GM12878 (cell line): ENCODE measurements at regions not wholly inside any gene's neighbourhood (a gene's known extent, or its start where the extent isn't known, plus 50 kb on each side); places are given as distances from the start of the nearest gene placed in this dataset.

ENCODE experiments used
- ATAC-seq: fragments of 200-7000 bp; cut with Tn5 transposase; 3 replicates; pipeline ENCODE4 v1.9.1; 2020; ENCODE audit warnings: mild to moderate bottlenecking, moderate library complexity
- BruUV-seq: library from RNA; stranded (reverse); fragments of 400-500 nt; replicated peaks from 2 replicates; lab custom pipeline; 2021; lab: Mats Ljungman, UMichigan
- CTCF ChIA-PET: fragments of 300-600 bp; sonication (Branson Sonifier 250); formaldehyde crosslinking; extraction: SDS; loops from one replicate; lab custom pipeline; 2021; ENCODE audit warnings: inconsistent platforms; lab: Yijun Ruan, JAX
- POLR2A ChIA-PET: fragments of 350-600 bp; formaldehyde crosslinking; extraction: SDS; loops from one replicate; lab custom pipeline; 2021; ENCODE audit warnings: inconsistent platforms; lab: Charles Lee
- RAD21 ChIA-PET: fragments of 300-600 bp; sonication (Branson Sonifier 250); formaldehyde crosslinking; loops from one replicate; lab custom pipeline; 2023; ENCODE audit warnings: antibody characterized with exemption; ENCODE audit not compliant: unreplicated experiment; lab: Charles Lee
- SMC1A ChIA-PET: fragments of 300-600 bp; sonication (Branson Sonifier 250); formaldehyde crosslinking; loops from one replicate; lab custom pipeline; 2023; ENCODE audit not compliant: unreplicated experiment, uncharacterized antibody; lab: Charles Lee
- DNase-seq: peaks from one replicate; pipeline ENCODE4 v3.0.0-alpha.2; 2011; ENCODE audit warnings: low read depth, low spot score
- FAIRE-seq: peaks from 3 replicates; lab custom pipeline; 2011; peaks lifted over from hg19 to GRCh38; lab: Jason Lieb, UNC
- H2AFZ ChIP-seq: 2 replicates; pipeline ENCODE4 v1.6.0; 2011; ENCODE audit warnings: low read depth, low read length, control low read depth; ENCODE audit not compliant: control insufficient read depth
- H3K27ac ChIP-seq: 2 replicates; pipeline ENCODE4 v1.5.1; 2011; ENCODE audit warnings: control low read depth; ENCODE audit not compliant: control insufficient read depth, insufficient read depth
- H3K27me3 ChIP-seq, 2 experiments: replicated peaks in 1 of 2; 2 replicates each; pipeline versions ENCODE4 v1.6.0 to v1.6.1; 2011; ENCODE audit warnings: low read length in 1 of 2; ENCODE audit not compliant: control insufficient read depth in 2 of 2, insufficient read depth in 2 of 2
- H3K36me3 ChIP-seq, 2 experiments: 2 replicates each; pipeline ENCODE4 v1.5.1; 2011; ENCODE audit warnings: low read length in 1 of 2; ENCODE audit not compliant: control insufficient read depth in 2 of 2, insufficient read depth in 2 of 2
- H3K4me1 ChIP-seq: 2 replicates; pipeline ENCODE4 v1.6.1; 2011; ENCODE audit warnings: mild to moderate bottlenecking, low read length, moderate library complexity, mixed read lengths; ENCODE audit not compliant: control insufficient read depth, insufficient read depth
- H3K4me2 ChIP-seq: 2 replicates; pipeline ENCODE4 v1.6.0; 2011; ENCODE audit warnings: control low read depth; ENCODE audit not compliant: control insufficient read depth, insufficient read depth
- H3K4me3 ChIP-seq: fragments of 200-600 bp; sonication (generic); 2 replicates; pipeline ENCODE4 v1.5.1; 2016
- H3K79me2 ChIP-seq: 2 replicates; pipeline ENCODE4 v1.6.0; 2011; ENCODE audit warnings: low read length; ENCODE audit not compliant: control insufficient read depth, insufficient read depth
- H3K9ac ChIP-seq: 2 replicates; pipeline ENCODE4 v1.8.0; 2011; ENCODE audit warnings: low read length, control low read depth, mixed read lengths; ENCODE audit not compliant: control insufficient read depth, insufficient read depth
- H3K9me3 ChIP-seq: replicated peaks from 3 replicates; pipeline ENCODE4 v1.5.1; 2011; ENCODE audit warnings: mild to moderate bottlenecking, low read length; ENCODE audit not compliant: control insufficient read depth, insufficient read depth
- H4K20me1 ChIP-seq: 2 replicates; pipeline ENCODE4 v1.6.0; 2011; ENCODE audit not compliant: control insufficient read depth, insufficient read depth
- CEBPZ ChIP-seq: fragments of 150-350 bp; IDR thresholded peaks from 2 replicates; pipeline ENCODE4 v1.6.1; 2016; ENCODE audit warnings: low read depth, low read length
- GATAD2B ChIP-seq: fragments of 450-650 bp; conservative IDR thresholded peaks from 2 replicates; pipeline ENCODE4 v1.6.1; 2017; ENCODE audit warnings: low read depth, mild to moderate bottlenecking, moderate library complexity
- MTA2 ChIP-seq: fragments of 450-650 bp; IDR thresholded peaks from 2 replicates; pipeline ENCODE4 v1.6.1; 2016; ENCODE audit warnings: low read depth, mild to moderate bottlenecking, moderate library complexity
- MXI1 ChIP-seq: fragments of 150-350 bp; IDR thresholded peaks from 2 replicates; pipeline ENCODE4 v1.6.1; 2011; ENCODE audit warnings: low read depth, mild to moderate bottlenecking, inconsistent platforms, low read length, improper control_type of control experiment
- TBL1XR1 ChIP-seq: IDR thresholded peaks from 2 replicates; pipeline ENCODE4 v1.6.1; 2012; ENCODE audit warnings: low read depth, low read length, improper control_type of control experiment
- TCF7 ChIP-seq: IDR thresholded peaks from 2 replicates; pipeline ENCODE4 v1.6.1; 2014; ENCODE audit warnings: antibody characterized with exemption, borderline replicate concordance
- ZNF207 ChIP-seq: fragments of 450-650 bp; IDR thresholded peaks from 2 replicates; pipeline ENCODE4 v1.6.1; 2014; ENCODE audit warnings: antibody characterized with exemption, mild to moderate bottlenecking, borderline replicate concordance
- ZNF217 ChIP-seq: fragments of 450-650 bp; IDR thresholded peaks from 2 replicates; pipeline ENCODE4 v1.6.1; 2017; ENCODE audit warnings: antibody characterized with exemption, mild to moderate bottlenecking
- WGBS: methylation state at CpG from one replicate; pipeline ENCODE4 v1.1.6; 2016; ENCODE audit warnings: low lambda C conversion rate; ENCODE audit not compliant: insufficient replicate concordance, insufficient coverage; ENCODE audit errors: missing lambda C conversion rate; 5-methylcytosine and 5-hydroxymethylcytosine counted together
- in situ Hi-C: fragments of 300-500 bp; cut with MboI; formaldehyde crosslinking; loops from 9 replicates; pipeline ENCODE4 v1.14.3; 2018; ENCODE audit warnings: mixed read lengths
- intact Hi-C: fragments of 100-400 bp; cut with micrococcal nuclease; formaldehyde crosslinking; loops from one replicate; pipeline ENCODE4 v1.14.2; 2022; ENCODE audit not compliant: unreplicated experiment
- TF ChIP-seq, protein P1 (sequence below): IDR thresholded peaks from 2 replicates; pipeline ENCODE4 v1.6.1; 2012; ENCODE audit warnings: low read length, inconsistent platforms

DNA sequence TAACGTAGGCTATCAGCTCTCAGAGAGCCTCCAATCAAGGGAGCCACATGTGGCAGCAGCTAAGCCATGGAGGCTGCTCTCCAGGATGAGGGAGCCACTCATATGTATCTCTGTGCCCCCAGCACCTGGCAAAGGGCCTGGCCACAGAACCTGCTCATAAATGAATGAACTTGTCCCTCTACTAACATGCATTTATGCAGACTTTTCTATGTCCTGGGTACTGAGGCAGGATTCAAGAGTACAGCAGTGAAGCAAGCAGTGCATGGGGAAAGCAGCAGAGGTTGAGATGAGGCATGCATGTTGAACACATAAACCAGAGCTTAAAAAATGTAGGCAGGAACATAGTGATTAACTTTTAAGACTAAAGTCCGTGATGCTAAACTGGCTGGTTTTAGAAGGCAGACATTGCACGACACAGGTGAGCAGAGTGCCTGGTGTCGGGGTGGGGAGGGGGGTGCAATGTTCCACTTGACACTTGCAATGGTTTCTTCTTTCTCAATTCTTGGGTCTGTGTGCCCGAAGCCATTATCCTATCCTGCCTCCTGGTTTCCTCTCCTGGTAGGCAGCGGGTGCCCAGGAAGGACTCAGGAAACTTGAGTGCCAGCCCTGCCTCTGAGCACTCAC is 142.8 kb upstream of the ALDH1B1 start:
- FAIRE-seq (no peak), ATAC-seq (no peak), DNase-seq (no peak)
- Histone ChIP-seq H3K4me2 (no peak overlapping the region), H3K4me3 (no peak overlapping the region), H3K27ac (no peak overlapping the region), H3K36me3 (no peaks in the 10 kb centered on the region), H4K20me1 (no peaks in the 10 kb centered on the region), H3K9ac (no peak overlapping the region), H3K27me3 (no peaks in the 10 kb centered on the region), H3K79me2 (no peaks in the 10 kb centered on the region), H3K9me3 (no peaks in the 10 kb centered on the region), H2AFZ (no peak overlapping the region), H3K4me1 (no peaks in the 10 kb centered on the region)
- POLR2A ChIA-PET, result no interaction called here
- RAD21 ChIA-PET, result interaction anchor here (1.3 kb wide), 1 partner anchor 161 kb away, joined by 8 read pairs; no protein-coding TSS in a partner anchor
- no peak for TF ChIP-seq ZNF207
- no peak for TF ChIP-seq MXI1
- no peak for TF ChIP-seq TCF7
- no peak for TF ChIP-seq ZNF217
- TF ChIP-seq CEBPZ, result no peak
- no peak for TF ChIP-seq TBL1XR1
- TF ChIP-seq, protein P1, sequence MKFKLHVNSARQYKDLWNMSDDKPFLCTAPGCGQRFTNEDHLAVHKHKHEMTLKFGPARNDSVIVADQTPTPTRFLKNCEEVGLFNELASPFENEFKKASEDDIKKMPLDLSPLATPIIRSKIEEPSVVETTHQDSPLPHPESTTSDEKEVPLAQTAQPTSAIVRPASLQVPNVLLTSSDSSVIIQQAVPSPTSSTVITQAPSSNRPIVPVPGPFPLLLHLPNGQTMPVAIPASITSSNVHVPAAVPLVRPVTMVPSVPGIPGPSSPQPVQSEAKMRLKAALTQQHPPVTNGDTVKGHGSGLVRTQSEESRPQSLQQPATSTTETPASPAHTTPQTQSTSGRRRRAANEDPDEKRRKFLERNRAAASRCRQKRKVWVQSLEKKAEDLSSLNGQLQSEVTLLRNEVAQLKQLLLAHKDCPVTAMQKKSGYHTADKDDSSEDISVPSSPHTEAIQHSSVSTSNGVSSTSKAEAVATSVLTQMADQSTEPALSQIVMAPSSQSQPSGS, result no peak
- TF ChIP-seq MTA2, result no peak
- no peak for TF ChIP-seq GATAD2B
- intact Hi-C loops, result no loop called here
- SMC1A ChIA-PET, result interaction anchor here (0.9 to 1.5 kb wide), 10 partner anchors 9 to 161 kb away, joined by 3 to 4 read pairs (median 3); no protein-coding TSS in a partner anchor
- in situ Hi-C loops, result no loop called here
- WGBS, result 8% methylated on average over 6 of the region's 6 CpGs
- no TSS peak for BruUV-seq
- CTCF ChIA-PET, result interaction anchor here (0.9 to 1.0 kb wide), 2 partner anchors 19 to 162 kb away, joined by 3 read pairs; no protein-coding TSS in a partner anchor
